ENCODE measurements at regions not wholly inside any gene's neighbourhood (a gene's known extent, or its start where the extent isn't known, plus 50 kb on each side); places are given as distances from the start of the nearest gene placed in this dataset.

DNA sequence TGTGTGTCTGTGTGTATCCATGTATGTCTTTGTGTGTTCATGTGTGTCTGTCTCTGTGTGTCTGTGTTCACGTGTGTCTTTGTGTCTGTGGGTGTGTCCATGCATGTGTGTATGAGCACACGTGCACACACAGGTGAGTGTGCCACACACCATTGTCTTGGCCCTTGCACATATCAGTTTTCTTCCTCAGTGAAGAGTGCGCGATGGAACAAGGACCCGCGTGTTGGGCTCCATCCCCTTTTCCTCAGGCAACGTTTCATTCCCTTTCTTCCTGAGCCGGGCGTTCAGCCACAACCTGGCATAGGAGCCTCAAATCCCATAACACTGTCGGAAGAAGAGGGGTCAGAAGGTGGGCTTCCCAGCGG is 74.3 kb downstream of the PTGR3 start:
- TF ChIP-seq CTCF (IDR thresholded peaks at IDR 0.05 in 4 of 5, conservative IDR thresholded peaks at IDR 0.05 in 1 of 5) (no peak), POLR2A (IDR thresholded peaks at IDR 0.05) (no peak)

Measured in gastrocnemius medialis (tissue), 4 donors.